ENCODE measurements at regions not wholly inside any gene's neighbourhood (a gene's known extent, or its start where the extent isn't known, plus 50 kb on each side); places are given as distances from the start of the nearest gene placed in this dataset.

GRCh38 chr2:239729681-239730566 lies 295.2 kb downstream of the NDUFA10 start:
- TF ChIP-seq Cebpa-rat (IDR thresholded peaks at IDR 0.05), result no peak
- no peaks in the 10 kb centered on the region for H4K20me1 ChIP-seq
- H3K27me3 ChIP-seq, result no peaks in the 10 kb centered on the region
- H3K4me2 ChIP-seq, result no peak overlapping the region
- H3K36me3 ChIP-seq, result no peaks in the 10 kb centered on the region; a peak in 2 of 22 replicates
- no peak overlapping the region for H3K27ac ChIP-seq
- peaks cover 8 to 23% (median 12%) of the 10 kb centered on the region in 11 experiments; a peak in 20 of 22 replicates for H3K9me3 ChIP-seq (replicated peaks in 1 of 11)
- H3K9ac ChIP-seq, result no peak overlapping the region
- no peak overlapping the region for H3K4me3 ChIP-seq
- peaks cover 0 to 3% (median under 1%) of the 10 kb centered on the region in 10 experiments; a peak in 11 of 20 replicates for H3K4me1 ChIP-seq

GRCh38 chr2:239729151-239729550 lies 296.0 kb downstream of the NDUFA10 start:
- H4K20me1 ChIP-seq, result no peaks in the 10 kb centered on the region
- no peak for TF ChIP-seq Cebpa-rat (IDR thresholded peaks at IDR 0.05)
- no peaks in the 10 kb centered on the region for H3K27me3 ChIP-seq
- peaks cover 5 to 15% (median 7%) of the 10 kb centered on the region in 11 experiments; a peak in 20 of 22 replicates for H3K9me3 ChIP-seq (replicated peaks in 1 of 11)
- H3K36me3 ChIP-seq, result no peaks in the 10 kb centered on the region; a peak in 2 of 22 replicates
- no peaks in the 10 kb centered on the region for H3K4me1 ChIP-seq
- no peak overlapping the region for H3K4me2 ChIP-seq
- no peak overlapping the region for H3K9ac ChIP-seq
- no peak overlapping the region for H3K4me3 ChIP-seq
- H3K27ac ChIP-seq, result no peak overlapping the region

GRCh38 chr2:239728751-239729150 lies 296.4 kb downstream of the NDUFA10 start:
- no peak for TF ChIP-seq Cebpa-rat (IDR thresholded peaks at IDR 0.05)
- H3K4me3 ChIP-seq, result no peak overlapping the region

GRCh38 chr2:239727776-239728600 lies 297.2 kb downstream of the NDUFA10 start:
- Histone ChIP-seq H3K27ac (no peak overlapping the region), H3K36me3 (no peaks in the 10 kb centered on the region), H3K4me3 (no peak overlapping the region), H3K4me2 (no peak overlapping the region), H3K9ac (no peak overlapping the region), H3K4me1 (no peaks in the 10 kb centered on the region), H3K9me3 (replicated peaks in 1 of 11) (peaks cover 0 to 3% (median 0%) of the 10 kb centered on the region in 11 experiments; a peak in 2 of 22 replicates), H3K27me3 (no peaks in the 10 kb centered on the region), H4K20me1 (no peaks in the 10 kb centered on the region)
- no peak for TF ChIP-seq Cebpa-rat (IDR thresholded peaks at IDR 0.05)

More at GRCh38 chr2:239728751-239729150, 296.4 kb downstream of the NDUFA10 start:
- Histone ChIP-seq H3K27ac (no peak overlapping the region), H3K9me3 (replicated peaks in 1 of 11) (peaks cover 1 to 11% (median 3%) of the 10 kb centered on the region in 11 experiments; a peak in 19 of 22 replicates), H4K20me1 (no peaks in the 10 kb centered on the region), H3K4me2 (no peak overlapping the region), H3K9ac (no peak overlapping the region), H3K27me3 (no peaks in the 10 kb centered on the region), H3K4me1 (no peaks in the 10 kb centered on the region), H3K36me3 (no peaks in the 10 kb centered on the region; a peak in 1 of 22 replicates)

GRCh38 chr2:239727182-239727775 lies 297.9 kb downstream of the NDUFA10 start:
- Histone ChIP-seq H3K36me3 (no peaks in the 10 kb centered on the region), H3K4me3 (no peak overlapping the region), H3K27me3 (no peaks in the 10 kb centered on the region), H3K4me2 (no peak overlapping the region), H4K20me1 (no peaks in the 10 kb centered on the region), H3K4me1 (no peaks in the 10 kb centered on the region), H3K27ac (no peak overlapping the region), H3K9me3 (replicated peaks in 1 of 11) (no peaks in the 10 kb centered on the region), H3K9ac (no peak overlapping the region)
- no peak for TF ChIP-seq Cebpa-rat (IDR thresholded peaks at IDR 0.05)

- Histone ChIP-seq H3K27me3 (no peaks in the 10 kb centered on the region), H3K9ac (no peak overlapping the region), H3K4me1 (no peaks in the 10 kb centered on the region), H4K20me1 (no peaks in the 10 kb centered on the region), H3K4me3 (no peak overlapping the region), H3K4me2 (no peak overlapping the region), H3K36me3 (no peaks in the 10 kb centered on the region), H3K27ac (no peak overlapping the region), H3K9me3 (replicated peaks in 1 of 11) (no peaks in the 10 kb centered on the region)
- no peak for TF ChIP-seq Cebpa-rat (IDR thresholded peaks at IDR 0.05)
Observed at GRCh38 chr2:239726631-239727181, 298.4 kb downstream of the NDUFA10 start.

- no peaks in the 10 kb centered on the region for H4K20me1 ChIP-seq
- no peaks in the 10 kb centered on the region for H3K9me3 ChIP-seq (replicated peaks in 1 of 11)
- no peak overlapping the region for H3K9ac ChIP-seq
- H3K36me3 ChIP-seq, result no peaks in the 10 kb centered on the region
- no peaks in the 10 kb centered on the region for H3K27me3 ChIP-seq
- H3K27ac ChIP-seq, result no peak overlapping the region
- H3K4me3 ChIP-seq, result no peak overlapping the region
- TF ChIP-seq Cebpa-rat (IDR thresholded peaks at IDR 0.05), result no peak
- no peak overlapping the region for H3K4me2 ChIP-seq
- no peaks in the 10 kb centered on the region for H3K4me1 ChIP-seq
Observed at GRCh38 chr2:239726091-239726591, 299.0 kb downstream of the NDUFA10 start.

- Histone ChIP-seq H3K9ac (no peak overlapping the region), H3K27ac (no peak overlapping the region), H4K20me1 (no peaks in the 10 kb centered on the region), H3K9me3 (replicated peaks in 1 of 11) (no peaks in the 10 kb centered on the region), H3K4me2 (no peak overlapping the region), H3K4me1 (no peaks in the 10 kb centered on the region), H3K36me3 (no peaks in the 10 kb centered on the region), H3K27me3 (no peaks in the 10 kb centered on the region), H3K4me3 (no peak overlapping the region)
- no peak for TF ChIP-seq Cebpa-rat (IDR thresholded peaks at IDR 0.05)
Observed at GRCh38 chr2:239725551-239725890, 299.6 kb downstream of the NDUFA10 start.
